Psoas muscle (tissue), 7 donors: ENCODE measurements at regions not wholly inside any gene's neighbourhood (a gene's known extent, or its start where the extent isn't known, plus 50 kb on each side); places are given as distances from the start of the nearest gene placed in this dataset.

Source experiments
- ATAC-seq, 4 donors: fragments of 200-7000 bp; cut with Tn5 transposase; one replicate each; pipeline ENCODE4 v1.9.1; 2020; ENCODE audit warnings: moderate library complexity in 3 of 4, mild to moderate bottlenecking in 2 of 4
- DNase-seq, 2 donors: peaks; one replicate each; pipeline ENCODE4 v3.0.0-alpha.2; 2020
- H3K27ac ChIP-seq: fragments of 200-600 bp; one replicate; pipeline ENCODE4 v1.8.0; 2022
- H3K27me3 ChIP-seq, 3 donors: fragments of 200-600 bp in 1 of 3; one replicate each; pipeline versions ENCODE4 v1.6.1 to v1.8.0; 2013 to 2022; ENCODE audit warnings: low read length in 2 of 3, mild to moderate bottlenecking in 2 of 3, moderate library complexity in 1 of 3; ENCODE audit not compliant: insufficient read depth in 3 of 3
- H3K36me3 ChIP-seq, 2 donors: fragments of 200-600 bp in 1 of 2; one replicate each; pipeline versions ENCODE4 v1.6.1 to v1.8.0; 2013 to 2022; ENCODE audit warnings: low read depth in 1 of 2, mild to moderate bottlenecking in 1 of 2, moderate library complexity in 1 of 2; ENCODE audit not compliant: insufficient read depth in 1 of 2
- H3K4me1 ChIP-seq: fragments of 200-600 bp; one replicate; pipeline ENCODE4 v1.8.0; 2022
- H3K4me3 ChIP-seq: fragments of 200-600 bp; one replicate; pipeline ENCODE4 v1.8.0; 2022; ENCODE audit warnings: mild to moderate bottlenecking
- H3K9me3 ChIP-seq: fragments of 200-600 bp; one replicate; pipeline ENCODE4 v1.8.0; 2022
- CTCF ChIP-seq: fragments of 200-600 bp; IDR thresholded peaks from one replicate; pipeline ENCODE4 v1.8.0; 2022; ENCODE audit warnings: antibody characterized with exemption
- WGBS, 3 donors: extraction: QIAGEN DNeasy Blood & Tissue Kit; methylation state at CpG; one replicate each; pipeline versions ENCODE4 v1.1.6 to v1.1.7; 2013; 5-methylcytosine and 5-hydroxymethylcytosine counted together
- intact Hi-C, 2 donors: fragments of 100-400 bp; cut with DNase I; formaldehyde crosslinking; loops; one replicate each; pipeline versions ENCODE4 v1.11.0 to v1.14.2; 2022
- donor health status: healthy with polysubstance abuse.
- donor health status: DM: no; HTN: no; CAD: no; lungs with moderate emphysema.
- donor health status: Bipolar disorder and iron deficiency.
- donor health status: healthy.
- donor health status: DM: yes; HTN: yes; CAD: no.
- donor health status: DM: no; HTN: no; CAD: no.
- donor health status: DM: yes; HTN: yes; CAD: no.

- WGBS, 3 donors: 84 to 86% (median 86%) methylated on average over 2 of the region's 2 CpGs
- intact Hi-C loops: no loop called here
- no peaks in the 10 kb centered on the region for H3K4me1 ChIP-seq
- H3K9me3 ChIP-seq: peaks cover 4% of the 10 kb centered on the region
- no peak for TF ChIP-seq CTCF
- no peak for DNase-seq
- H3K27me3 ChIP-seq: no peaks in the 10 kb centered on the region
- no peak overlapping the region for H3K27ac ChIP-seq
- H3K36me3 ChIP-seq: no peaks in the 10 kb centered on the region
- ATAC-seq: no peak
- H3K4me3 ChIP-seq: no peak overlapping the region
These were observed 63.4 kb upstream of the CADPS start for GRCh38 chr3:62938583-62938982.

DNA sequence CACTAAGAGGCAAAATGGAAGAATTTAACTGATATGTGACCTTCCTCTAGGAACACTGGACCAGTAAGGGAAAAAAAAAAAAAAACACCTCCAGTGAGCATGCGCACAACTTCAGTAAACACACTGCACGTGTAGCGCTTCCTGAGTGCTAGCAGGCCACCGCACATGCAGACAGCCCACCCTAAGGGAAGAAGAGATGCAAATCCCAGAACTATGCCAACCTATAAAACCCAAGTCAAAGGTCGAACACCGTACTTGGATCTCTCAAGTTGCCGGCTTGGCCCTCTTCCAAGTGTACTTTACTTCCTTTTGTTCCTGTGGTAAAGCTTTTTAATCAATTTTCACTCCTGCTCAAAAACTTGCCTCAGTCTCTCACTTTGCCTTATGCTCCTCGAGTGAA lies 64.5 kb upstream of the CADPS start:
- no peaks in the 10 kb centered on the region for H3K36me3 ChIP-seq
- no peaks in the 10 kb centered on the region for H3K4me1 ChIP-seq
- no peak overlapping the region for H3K27ac ChIP-seq
- DNase-seq (no peak), ATAC-seq (no peak)
- H3K4me3 ChIP-seq: no peak overlapping the region
- TF ChIP-seq CTCF: no peak
- 36 to 42% (median 42%) methylated on average over 8 of the region's 8 CpGs for WGBS, 3 donors
- H3K9me3 ChIP-seq: peaks cover 4% of the 10 kb centered on the region
- H3K27me3 ChIP-seq: no peaks in the 10 kb centered on the region
- intact Hi-C loops: no loop called here

GRCh38 chr3:62940771-62941563 lies 65.8 kb upstream of the CADPS start:
- Histone ChIP-seq H3K27me3 (no peaks in the 10 kb centered on the region), H3K4me1 (no peaks in the 10 kb centered on the region), H3K36me3 (no peaks in the 10 kb centered on the region), H3K4me3 (no peak overlapping the region), H3K27ac (no peak overlapping the region), H3K9me3 (peaks cover 4% of the 10 kb centered on the region)
- intact Hi-C loops: no loop called here
- TF ChIP-seq CTCF: no peak
- ATAC-seq (no peak), DNase-seq (no peak)
- 29 to 43% (median 30%) methylated on average over 8 of the region's 8 CpGs for WGBS, 3 donors

DNA sequence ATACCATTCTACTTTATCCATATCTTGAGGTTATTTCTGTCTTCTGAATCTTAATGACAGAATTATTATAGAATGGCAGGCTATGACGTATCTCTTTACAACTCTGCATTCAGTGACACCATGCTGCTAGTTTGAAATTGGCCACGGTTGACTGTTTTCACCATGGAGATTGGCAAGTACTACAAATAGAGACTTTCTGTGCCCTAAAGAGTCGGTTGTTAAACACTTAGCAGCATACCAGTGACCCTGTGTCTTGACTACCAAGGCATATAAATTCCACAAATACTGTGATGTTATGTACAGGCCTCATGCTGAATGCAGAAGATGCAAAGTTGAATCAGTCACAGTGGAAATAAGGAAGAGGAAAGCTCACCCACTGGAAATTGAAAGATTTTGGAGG lies 67.0 kb upstream of the CADPS start:
- Histone ChIP-seq H3K36me3 (no peaks in the 10 kb centered on the region), H3K4me3 (no peak overlapping the region), H3K27ac (no peak overlapping the region), H3K9me3 (peaks cover 4% of the 10 kb centered on the region), H3K27me3 (no peaks in the 10 kb centered on the region), H3K4me1 (no peaks in the 10 kb centered on the region)
- intact Hi-C loops: no loop called here
- DNase-seq (no peak), ATAC-seq (no peak)
- no peak for TF ChIP-seq CTCF
- 27 to 33% (median 30%) methylated on average over 3 of the region's 3 CpGs for WGBS, 3 donors

DNA sequence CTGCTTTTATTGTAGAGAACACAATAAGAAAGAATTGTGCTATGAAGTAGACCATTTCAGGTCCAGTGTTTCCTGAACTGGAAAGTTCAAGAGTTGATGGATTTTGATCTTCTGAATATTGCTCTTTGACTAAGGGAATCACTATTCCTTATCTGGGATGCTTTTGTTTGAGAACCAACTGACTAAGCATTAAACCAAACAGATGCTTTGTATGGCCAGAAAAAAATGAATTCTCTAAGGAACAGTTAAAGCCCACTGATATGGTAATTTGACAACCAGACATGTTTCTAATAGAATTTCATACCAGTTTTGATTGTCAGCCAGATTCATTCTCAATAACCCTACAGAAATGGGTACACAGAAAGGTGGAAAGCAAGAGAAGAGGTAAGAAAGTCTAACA lies 67.5 kb upstream of the CADPS start:
- H3K9me3 ChIP-seq: peaks cover 4% of the 10 kb centered on the region
- no peak overlapping the region for H3K4me3 ChIP-seq
- intact Hi-C loops: no loop called here
- TF ChIP-seq CTCF: no peak
- ATAC-seq (no peak), DNase-seq (no peak)
- H3K27ac ChIP-seq: no peak overlapping the region
- no peaks in the 10 kb centered on the region for H3K27me3 ChIP-seq
- H3K36me3 ChIP-seq: no peaks in the 10 kb centered on the region
- H3K4me1 ChIP-seq: no peaks in the 10 kb centered on the region
